SK-N-SH treated with all-trans-retinoic acid at 6 μM for 48 hours (cell line): ENCODE measurements at regions not wholly inside any gene's neighbourhood (a gene's known extent, or its start where the extent isn't known, plus 50 kb on each side); places are given as distances from the start of the nearest gene placed in this dataset.

Experiments
- ATAC-seq: fragments of 200-7000 bp; cut with Tn5 transposase; 3 replicates; pipeline ENCODE4 v1.9.1; 2020; ENCODE audit warnings: mild to moderate bottlenecking, moderate library complexity
- ARNTL ChIP-seq: fragments of 450-650 bp; formaldehyde crosslinking; IDR thresholded peaks from 2 replicates; pipeline ENCODE4 v1.5.0; 2020; ENCODE audit warnings: low read depth, mild to moderate bottlenecking, moderate library complexity, borderline replicate concordance
- BACH2 ChIP-seq: fragments of 250-450 bp; sonication (Bioruptor Pico); IDR thresholded peaks from 2 replicates; pipeline ENCODE4 v1.9.0; 2021; ENCODE audit warnings: mild to moderate bottlenecking, borderline replicate concordance
- CREB5 ChIP-seq: fragments of 250-450 bp; sonication (Bioruptor Pico); IDR thresholded peaks from 2 replicates; pipeline ENCODE4 v1.5.1; 2020; ENCODE audit warnings: low read depth, mild to moderate bottlenecking, moderate library complexity
- CSDC2 ChIP-seq: fragments of 250-450 bp; sonication (Bioruptor Pico); IDR thresholded peaks from 2 replicates; pipeline ENCODE4 v1.5.0; 2020; ENCODE audit warnings: mild to moderate bottlenecking, moderate library complexity
- CSRNP3 ChIP-seq: fragments of 250-450 bp; sonication (Bioruptor Pico); IDR thresholded peaks from 2 replicates; pipeline ENCODE4 v1.5.1; 2021; ENCODE audit warnings: mild to moderate bottlenecking, moderate library complexity
- ESRRG ChIP-seq: fragments of 250-450 bp; sonication (Bioruptor Pico); IDR thresholded peaks from 2 replicates; pipeline ENCODE4 v1.6.1; 2021; ENCODE audit warnings: mild to moderate bottlenecking
- GLIS3 ChIP-seq: fragments of 250-450 bp; sonication (Bioruptor Pico); IDR thresholded peaks from 2 replicates; pipeline ENCODE4 v1.5.0; 2020; ENCODE audit warnings: mild to moderate bottlenecking, moderate library complexity
- OSR1 ChIP-seq: fragments of 250-450 bp; sonication (Bioruptor Pico); IDR thresholded peaks from 2 replicates; pipeline ENCODE4 v1.8.0; 2022; ENCODE audit warnings: moderate library complexity, mild to moderate bottlenecking, inconsistent platforms
- PATZ1 ChIP-seq: fragments of 250-450 bp; sonication (Bioruptor Pico); IDR thresholded peaks from 2 replicates; pipeline ENCODE4 v1.8.0; 2020; ENCODE audit warnings: mild to moderate bottlenecking, moderate library complexity, borderline replicate concordance
- PPARA ChIP-seq: fragments of 250-450 bp; sonication (Bioruptor Pico); IDR thresholded peaks from 2 replicates; pipeline ENCODE4 v1.5.0; 2020; ENCODE audit warnings: mild to moderate bottlenecking, borderline replicate concordance
- RARB ChIP-seq: fragments of 250-450 bp; sonication (Bioruptor Pico); IDR thresholded peaks from 2 replicates; pipeline ENCODE4 v1.8.0; 2021; ENCODE audit warnings: mild to moderate bottlenecking, moderate library complexity
- SNAI2 ChIP-seq: fragments of 250-450 bp; sonication (Bioruptor Pico); IDR thresholded peaks from 2 replicates; pipeline ENCODE4 v1.5.0; 2020; ENCODE audit warnings: mild to moderate bottlenecking, moderate library complexity
- TCF4 ChIP-seq: fragments of 250-450 bp; sonication (Bioruptor Pico); IDR thresholded peaks from 2 replicates; pipeline ENCODE4 v1.8.0; 2021; ENCODE audit warnings: mild to moderate bottlenecking, moderate library complexity, borderline replicate concordance
- TOX ChIP-seq: fragments of 250-450 bp; sonication (Bioruptor Pico); IDR thresholded peaks from 2 replicates; pipeline ENCODE4 v1.8.0; 2021; ENCODE audit warnings: mild to moderate bottlenecking, moderate library complexity, borderline replicate concordance
- TSHZ2 ChIP-seq: fragments of 250-450 bp; sonication (Bioruptor Pico); IDR thresholded peaks from 2 replicates; pipeline ENCODE4 v1.5.0; 2020; ENCODE audit warnings: mild to moderate bottlenecking, moderate library complexity
- ZC3H10 ChIP-seq: fragments of 250-450 bp; sonication (Bioruptor Pico); IDR thresholded peaks from 2 replicates; pipeline ENCODE4 v1.5.1; 2021; ENCODE audit warnings: mild to moderate bottlenecking, moderate library complexity
- ZFP3 ChIP-seq: fragments of 250-450 bp; sonication (Bioruptor Pico); IDR thresholded peaks from 2 replicates; pipeline ENCODE4 v1.5.0; 2020; ENCODE audit warnings: mild to moderate bottlenecking, moderate library complexity
- ZFP30 ChIP-seq: fragments of 450-650 bp; formaldehyde crosslinking; IDR thresholded peaks from 2 replicates; pipeline ENCODE4 v1.5.0; 2022; ENCODE audit warnings: mild to moderate bottlenecking, moderate library complexity
- ZNF565 ChIP-seq: fragments of 450-650 bp; formaldehyde crosslinking; conservative IDR thresholded peaks from 2 replicates; pipeline ENCODE4 v1.5.0; 2020; ENCODE audit warnings: low read depth, mild to moderate bottlenecking, moderate library complexity
- ZNF70 ChIP-seq: fragments of 450-650 bp; formaldehyde crosslinking; IDR thresholded peaks from 2 replicates; pipeline ENCODE4 v1.5.0; 2020; ENCODE audit warnings: mild to moderate bottlenecking, moderate library complexity
- ZNF8 ChIP-seq: fragments of 450-650 bp; formaldehyde crosslinking; IDR thresholded peaks from 2 replicates; pipeline ENCODE4 v1.5.0; 2020; ENCODE audit warnings: mild to moderate bottlenecking, moderate library complexity
- TF ChIP-seq, protein P1 (sequence below): fragments of 250-450 bp; sonication (Bioruptor Pico); IDR thresholded peaks from 2 replicates; pipeline ENCODE4 v1.8.0; 2021; ENCODE audit warnings: low read depth, mild to moderate bottlenecking, moderate library complexity, borderline replicate concordance

- ATAC-seq, result no peak
- no peak for TF ChIP-seq GLIS3
- no peak for TF ChIP-seq ZFP30 (CRISPR knock-in tag)
- no peak for TF ChIP-seq PATZ1 (CRISPR knock-in tag)
- no peak for TF ChIP-seq ZNF70 (CRISPR knock-in tag)
- TF ChIP-seq RARB (CRISPR knock-in tag), result no peak
- no peak for TF ChIP-seq CSRNP3 (CRISPR knock-in tag)
- TF ChIP-seq, protein P1, sequence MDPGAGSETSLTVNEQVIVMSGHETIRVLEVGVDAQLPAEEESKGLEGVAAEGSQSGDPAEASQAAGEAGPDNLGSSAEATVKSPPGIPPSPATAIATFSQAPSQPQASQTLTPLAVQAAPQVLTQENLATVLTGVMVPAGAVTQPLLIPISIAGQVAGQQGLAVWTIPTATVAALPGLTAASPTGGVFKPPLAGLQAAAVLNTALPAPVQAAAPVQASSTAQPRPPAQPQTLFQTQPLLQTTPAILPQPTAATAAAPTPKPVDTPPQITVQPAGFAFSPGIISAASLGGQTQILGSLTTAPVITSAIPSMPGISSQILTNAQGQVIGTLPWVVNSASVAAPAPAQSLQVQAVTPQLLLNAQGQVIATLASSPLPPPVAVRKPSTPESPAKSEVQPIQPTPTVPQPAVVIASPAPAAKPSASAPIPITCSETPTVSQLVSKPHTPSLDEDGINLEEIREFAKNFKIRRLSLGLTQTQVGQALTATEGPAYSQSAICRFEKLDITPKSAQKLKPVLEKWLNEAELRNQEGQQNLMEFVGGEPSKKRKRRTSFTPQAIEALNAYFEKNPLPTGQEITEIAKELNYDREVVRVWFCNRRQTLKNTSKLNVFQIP, result no peak
- no peak for TF ChIP-seq CSDC2
- no peak for TF ChIP-seq ZNF8 (CRISPR knock-in tag)
- TF ChIP-seq ESRRG (CRISPR knock-in tag), result no peak
- TF ChIP-seq TSHZ2 (CRISPR knock-in tag), result no peak
- TF ChIP-seq ZC3H10 (CRISPR knock-in tag), result no peak
- TF ChIP-seq TOX (CRISPR knock-in tag), result no peak
- no peak for TF ChIP-seq PPARA (CRISPR knock-in tag)
- TF ChIP-seq CREB5 (CRISPR knock-in tag), result no peak
- TF ChIP-seq TCF4 (CRISPR knock-in tag), result no peak
- TF ChIP-seq ZNF565 (CRISPR knock-in tag), result no peak
- TF ChIP-seq ARNTL (CRISPR knock-in tag), result no peak
Measured at GRCh38 chr2:221689140-221689539, 117.0 kb upstream of the EPHA4 start.

- ATAC-seq, result no peak
- TF ChIP-seq TSHZ2 (CRISPR knock-in tag) (no peak), SNAI2 (no peak), ZNF70 (CRISPR knock-in tag) (no peak), ZFP3 (CRISPR knock-in tag) (no peak), CSDC2 (no peak), ARNTL (CRISPR knock-in tag) (no peak), ZNF8 (CRISPR knock-in tag) (no peak), ESRRG (CRISPR knock-in tag) (no peak), RARB (CRISPR knock-in tag) (no peak), ZNF565 (CRISPR knock-in tag) (no peak), BACH2 (CRISPR knock-in tag) (no peak), PATZ1 (CRISPR knock-in tag) (no peak), GLIS3 (no peak), ZFP30 (CRISPR knock-in tag) (no peak), OSR1 (CRISPR knock-in tag) (no peak), TCF4 (CRISPR knock-in tag) (no peak)
- TF ChIP-seq, protein P1, result no peak
Measured at GRCh38 chr2:221680548-221680947, 108.4 kb upstream of the EPHA4 start.
